ENCODE measurements at regions not wholly inside any gene's neighbourhood (a gene's known extent, or its start where the extent isn't known, plus 50 kb on each side); places are given as distances from the start of the nearest gene placed in this dataset.

DNA sequence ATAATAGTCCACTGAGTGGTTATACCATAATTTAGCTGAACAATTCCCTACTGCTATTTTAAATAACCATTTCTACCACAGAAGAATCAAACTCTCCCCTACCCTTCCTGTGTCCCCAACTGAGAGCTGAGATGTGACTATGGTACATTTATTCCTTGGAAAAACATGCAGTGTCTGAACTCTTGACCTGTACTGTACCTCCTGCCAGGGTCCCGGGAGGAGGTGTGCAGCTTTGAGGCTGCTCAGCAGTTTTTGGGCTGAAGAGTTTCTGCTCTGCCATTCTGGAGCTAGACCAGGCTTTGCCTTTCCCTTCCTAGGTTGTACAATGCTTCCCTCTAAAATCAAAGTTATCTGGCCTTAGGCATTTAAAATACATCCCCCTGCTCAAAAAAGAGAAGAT, 275.1 kb upstream of the SGK1 start:
- WGBS, 2 donors (ENCODE audit: low coverage in 1 of 2): 86% methylated on average over 1 of the region's 1 CpG; no CpG with 5 or more reads in 1 of the 2 donors
- no peaks in the 10 kb centered on the region for H3K27me3 ChIP-seq
- H3K4me1 ChIP-seq: no peaks in the 10 kb centered on the region
- no peak for DNase-seq
- H3K4me3 ChIP-seq: no peak overlapping the region
- no peaks in the 10 kb centered on the region for H3K36me3 ChIP-seq
- intact Hi-C loops (cut with DNase I; ENCODE audit: low total_unique reads): no loop called here
- TF ChIP-seq POLR2A (IDR thresholded peaks at IDR 0.05) (no peak), POLR2AphosphoS5 (IDR thresholded peaks at IDR 0.05) (no peak), EP300 (IDR thresholded peaks at IDR 0.05; ENCODE audit: low read depth) (no peak)
- TF ChIP-seq, protein P1, sequence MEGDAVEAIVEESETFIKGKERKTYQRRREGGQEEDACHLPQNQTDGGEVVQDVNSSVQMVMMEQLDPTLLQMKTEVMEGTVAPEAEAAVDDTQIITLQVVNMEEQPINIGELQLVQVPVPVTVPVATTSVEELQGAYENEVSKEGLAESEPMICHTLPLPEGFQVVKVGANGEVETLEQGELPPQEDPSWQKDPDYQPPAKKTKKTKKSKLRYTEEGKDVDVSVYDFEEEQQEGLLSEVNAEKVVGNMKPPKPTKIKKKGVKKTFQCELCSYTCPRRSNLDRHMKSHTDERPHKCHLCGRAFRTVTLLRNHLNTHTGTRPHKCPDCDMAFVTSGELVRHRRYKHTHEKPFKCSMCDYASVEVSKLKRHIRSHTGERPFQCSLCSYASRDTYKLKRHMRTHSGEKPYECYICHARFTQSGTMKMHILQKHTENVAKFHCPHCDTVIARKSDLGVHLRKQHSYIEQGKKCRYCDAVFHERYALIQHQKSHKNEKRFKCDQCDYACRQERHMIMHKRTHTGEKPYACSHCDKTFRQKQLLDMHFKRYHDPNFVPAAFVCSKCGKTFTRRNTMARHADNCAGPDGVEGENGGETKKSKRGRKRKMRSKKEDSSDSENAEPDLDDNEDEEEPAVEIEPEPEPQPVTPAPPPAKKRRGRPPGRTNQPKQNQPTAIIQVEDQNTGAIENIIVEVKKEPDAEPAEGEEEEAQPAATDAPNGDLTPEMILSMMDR (IDR thresholded peaks at IDR 0.05): no peak
- in situ Hi-C loops (cut with MboI; ENCODE audit: low pct_ligation_motif_present in 1 of 4, low pct_unique_long_range_greater_than_20kb in 1 of 4, low sequenced_read_pairs in 3 of 4): no loop called here
- H3K9me3 ChIP-seq: no peaks in the 10 kb centered on the region
- H3K27ac ChIP-seq: no peak overlapping the region

DNA sequence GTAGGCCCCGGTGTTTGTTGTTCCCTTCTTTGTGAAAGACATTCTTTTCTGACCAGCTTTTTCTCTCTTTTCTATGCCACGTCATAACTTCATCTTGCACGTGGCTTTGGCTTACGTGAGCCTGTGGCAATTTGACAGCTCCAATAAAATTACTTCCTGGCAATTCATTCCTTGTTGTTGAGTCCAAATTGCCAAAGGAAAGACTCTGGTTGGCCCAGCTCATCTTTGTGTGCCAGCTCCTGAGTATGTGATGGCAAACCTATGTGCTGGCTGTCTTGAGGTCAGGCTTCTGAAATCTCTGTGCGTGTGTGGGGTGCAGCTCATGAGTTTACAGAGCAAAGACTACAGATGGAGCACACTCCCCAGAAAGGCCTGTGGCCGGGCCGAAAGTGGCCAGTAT, 272.5 kb upstream of the SGK1 start:
- no peak overlapping the region for H3K27ac ChIP-seq
- no peaks in the 10 kb centered on the region for H3K36me3 ChIP-seq
- no peak overlapping the region for H3K4me3 ChIP-seq
- WGBS, 2 donors (ENCODE audit: low coverage in 1 of 2): 76 to 82% methylated on average over 6 to 7 of the region's 7 CpGs
- no peaks in the 10 kb centered on the region for H3K4me1 ChIP-seq
- DNase-seq: no peak
- in situ Hi-C loops (cut with MboI; ENCODE audit: low pct_ligation_motif_present in 1 of 4, low pct_unique_long_range_greater_than_20kb in 1 of 4, low sequenced_read_pairs in 3 of 4) (no loop called here), intact Hi-C loops (cut with DNase I; ENCODE audit: low total_unique reads) (no loop called here)
- no peaks in the 10 kb centered on the region for H3K27me3 ChIP-seq
- H3K9me3 ChIP-seq: no peaks in the 10 kb centered on the region
- TF ChIP-seq POLR2AphosphoS5 (IDR thresholded peaks at IDR 0.05): no peak
- no peak for TF ChIP-seq POLR2A (IDR thresholded peaks at IDR 0.05)
- TF ChIP-seq, protein P1 (IDR thresholded peaks at IDR 0.05): no peak
- no peak for TF ChIP-seq EP300 (IDR thresholded peaks at IDR 0.05; ENCODE audit: low read depth)

DNA sequence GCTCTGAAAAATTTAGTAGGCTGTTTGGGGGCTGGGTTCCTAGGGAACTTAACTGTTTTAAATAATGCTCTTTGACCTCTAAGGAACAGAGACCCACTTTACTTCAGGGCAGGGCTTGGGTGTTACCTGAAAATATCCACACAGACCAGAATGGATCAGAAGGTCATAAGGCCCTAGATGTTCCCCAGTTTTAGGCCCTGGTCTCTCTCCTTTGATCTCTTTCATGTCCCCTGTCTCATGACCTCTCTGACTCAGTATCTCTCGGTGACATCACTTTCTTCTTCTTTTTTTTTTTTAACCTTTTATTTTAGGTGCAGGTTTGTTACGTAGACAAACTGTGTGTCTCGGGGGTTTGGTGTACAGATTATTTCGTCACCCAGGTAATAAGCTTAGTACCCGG, 272.1 kb upstream of the SGK1 start:
- 88 to 94% methylated on average over 1 to 5 of the region's 5 CpGs for WGBS, 2 donors (ENCODE audit: low coverage in 1 of 2)
- Histone ChIP-seq H3K36me3 (no peaks in the 10 kb centered on the region), H3K27me3 (no peaks in the 10 kb centered on the region), H3K27ac (no peak overlapping the region), H3K4me1 (no peaks in the 10 kb centered on the region), H3K4me3 (no peak overlapping the region), H3K9me3 (no peaks in the 10 kb centered on the region)
- in situ Hi-C loops (cut with MboI; ENCODE audit: low pct_ligation_motif_present in 1 of 4, low pct_unique_long_range_greater_than_20kb in 1 of 4, low sequenced_read_pairs in 3 of 4) (no loop called here), intact Hi-C loops (cut with DNase I; ENCODE audit: low total_unique reads) (no loop called here)
- no peak for DNase-seq
- TF ChIP-seq, protein P1 (IDR thresholded peaks at IDR 0.05): no peak
- no peak for TF ChIP-seq POLR2AphosphoS5 (IDR thresholded peaks at IDR 0.05)
- no peak for TF ChIP-seq EP300 (IDR thresholded peaks at IDR 0.05; ENCODE audit: low read depth)

DNA sequence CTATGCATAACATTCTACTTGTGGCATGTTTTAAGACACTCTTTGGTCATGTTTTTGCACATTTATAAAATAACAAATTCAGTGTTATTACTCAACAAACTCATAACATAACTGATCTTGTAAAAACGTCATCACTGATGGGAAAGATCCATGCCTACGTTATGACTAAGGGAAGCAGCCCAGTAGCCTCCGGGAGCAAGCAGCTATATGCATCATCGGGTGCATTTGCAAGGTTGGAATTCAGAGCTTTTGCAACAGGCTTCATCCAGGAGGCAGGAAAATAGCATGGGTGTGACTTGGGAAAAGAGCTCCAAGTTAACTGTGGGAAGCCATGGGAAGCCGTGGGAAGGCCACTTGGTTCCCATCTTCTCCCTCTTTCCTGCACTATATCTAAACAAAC, 271.6 kb upstream of the SGK1 start:
- intact Hi-C loops (cut with DNase I; ENCODE audit: low total_unique reads) (no loop called here), in situ Hi-C loops (cut with MboI; ENCODE audit: low pct_ligation_motif_present in 1 of 4, low pct_unique_long_range_greater_than_20kb in 1 of 4, low sequenced_read_pairs in 3 of 4) (no loop called here)
- H3K9me3 ChIP-seq: no peaks in the 10 kb centered on the region
- no peaks in the 10 kb centered on the region for H3K4me1 ChIP-seq
- DNase-seq: no peak
- 68 to 80% methylated on average over 4 to 5 of the region's 5 CpGs for WGBS, 2 donors (ENCODE audit: low coverage in 1 of 2)
- TF ChIP-seq EP300 (IDR thresholded peaks at IDR 0.05; ENCODE audit: low read depth) (no peak), POLR2AphosphoS5 (IDR thresholded peaks at IDR 0.05) (no peak), POLR2A (IDR thresholded peaks at IDR 0.05) (no peak)
- TF ChIP-seq, protein P1 (IDR thresholded peaks at IDR 0.05): no peak
- H3K4me3 ChIP-seq: no peak overlapping the region
- no peak overlapping the region for H3K27ac ChIP-seq
- no peaks in the 10 kb centered on the region for H3K36me3 ChIP-seq
- no peaks in the 10 kb centered on the region for H3K27me3 ChIP-seq

All from transverse colon (tissue), 4 donors.